ENCODE measurements at regions not wholly inside any gene's neighbourhood (a gene's known extent, or its start where the extent isn't known, plus 50 kb on each side); places are given as distances from the start of the nearest gene placed in this dataset.

- DNase-seq (ENCODE audit: low read depth, low spot score) = no peak
- Mint-ChIP-seq H3K4me1 (no peaks in the 10 kb centered on the region), H3K36me3 (ENCODE audit: low read depth) (no peaks in the 10 kb centered on the region), H3K27me3 (ENCODE audit: low read depth) (peaks cover 3% of the 10 kb centered on the region), H3K9me3 (no peaks in the 10 kb centered on the region), H3K4me3 (no peak overlapping the region), H3K27ac (ENCODE audit: unreplicated experiment) (no peak overlapping the region)
- TF ChIP-seq CTCF (conservative IDR thresholded peaks at IDR 0.05) = no peak
These were observed 96.0 kb downstream of the OR13A1 start for GRCh38 chr10:45219416-45219815.

- no peaks in the 10 kb centered on the region for H3K36me3 Mint-ChIP-seq (ENCODE audit: low read depth)
- no peak overlapping the region for H3K4me3 Mint-ChIP-seq
- H3K27ac Mint-ChIP-seq (ENCODE audit: unreplicated experiment) = no peak overlapping the region
- no peaks in the 10 kb centered on the region for H3K9me3 Mint-ChIP-seq
- H3K4me1 Mint-ChIP-seq = no peaks in the 10 kb centered on the region
- H3K27me3 Mint-ChIP-seq (ENCODE audit: low read depth) = peaks cover 12% of the 10 kb centered on the region
- DNase-seq (ENCODE audit: low read depth, low spot score) = no peak
- no peak for TF ChIP-seq CTCF (conservative IDR thresholded peaks at IDR 0.05)
These were observed 94.5 kb downstream of the OR13A1 start for GRCh38 chr10:45220931-45221330.

GRCh38 chr10:45224219-45224841 lies 91.1 kb downstream of the OR13A1 start:
- no peak for DNase-seq (ENCODE audit: low read depth, low spot score)
- peaks cover under 1% of the 10 kb centered on the region for H3K36me3 Mint-ChIP-seq (ENCODE audit: low read depth)
- H3K9me3 Mint-ChIP-seq = peaks cover 5% of the 10 kb centered on the region
- no peak overlapping the region for H3K27ac Mint-ChIP-seq (ENCODE audit: unreplicated experiment)
- peaks cover 34% of the 10 kb centered on the region for H3K27me3 Mint-ChIP-seq (ENCODE audit: low read depth)
- H3K4me1 Mint-ChIP-seq = no peaks in the 10 kb centered on the region
- no peak for TF ChIP-seq CTCF (conservative IDR thresholded peaks at IDR 0.05)
- no peak overlapping the region for H3K4me3 Mint-ChIP-seq

GRCh38 chr10:45227042-45227441 lies 88.4 kb downstream of the OR13A1 start:
- no peak for TF ChIP-seq CTCF (conservative IDR thresholded peaks at IDR 0.05)
- no peak overlapping the region for H3K27ac Mint-ChIP-seq (ENCODE audit: unreplicated experiment)
- peaks cover 35% of the 10 kb centered on the region for H3K27me3 Mint-ChIP-seq (ENCODE audit: low read depth)

GRCh38 chr10:45227456-45227855 lies 88.0 kb downstream of the OR13A1 start:
- H3K4me1 Mint-ChIP-seq = no peaks in the 10 kb centered on the region
- TF ChIP-seq CTCF (conservative IDR thresholded peaks at IDR 0.05) = no peak

More at GRCh38 chr10:45227042-45227441, 88.4 kb downstream of the OR13A1 start:
- DNase-seq (ENCODE audit: low read depth, low spot score) = no peak
- Mint-ChIP-seq H3K4me1 (no peaks in the 10 kb centered on the region), H3K36me3 (ENCODE audit: low read depth) (peaks cover 3% of the 10 kb centered on the region), H3K4me3 (no peak overlapping the region), H3K9me3 (peaks cover 12% of the 10 kb centered on the region)

More at GRCh38 chr10:45227456-45227855, 88.0 kb downstream of the OR13A1 start:
- H3K36me3 Mint-ChIP-seq (ENCODE audit: low read depth) = peaks cover 3% of the 10 kb centered on the region
- H3K27ac Mint-ChIP-seq (ENCODE audit: unreplicated experiment) = no peak overlapping the region
- H3K9me3 Mint-ChIP-seq = peaks cover 12% of the 10 kb centered on the region
- DNase-seq (ENCODE audit: low read depth, low spot score) = no peak
- H3K27me3 Mint-ChIP-seq (ENCODE audit: low read depth) = peaks cover 39% of the 10 kb centered on the region
- no peak overlapping the region for H3K4me3 Mint-ChIP-seq
